NB4 (cell line): ENCODE measurements at regions not wholly inside any gene's neighbourhood (a gene's known extent, or its start where the extent isn't known, plus 50 kb on each side); places are given as distances from the start of the nearest gene placed in this dataset.

Experiments used
- MAX ChIP-seq: IDR thresholded peaks from 2 replicates; pipeline ENCODE4 v1.6.1; 2011; ENCODE audit warnings: low read depth, low read length
- MYC ChIP-seq: IDR thresholded peaks from 2 replicates; pipeline ENCODE4 v1.6.1; 2011; ENCODE audit warnings: low read depth, low read length
- POLR2A ChIP-seq: IDR thresholded peaks from 2 replicates; pipeline ENCODE4 v1.6.1; 2011; ENCODE audit warnings: mild to moderate bottlenecking; ENCODE audit not compliant: insufficient read length; ENCODE audit errors: extremely low read depth
- TF ChIP-seq, protein P1 (sequence below): IDR thresholded peaks from one replicate; pipeline ENCODE4 v1.5.1; 2012; ENCODE audit warnings: low read depth, low read length

DNA sequence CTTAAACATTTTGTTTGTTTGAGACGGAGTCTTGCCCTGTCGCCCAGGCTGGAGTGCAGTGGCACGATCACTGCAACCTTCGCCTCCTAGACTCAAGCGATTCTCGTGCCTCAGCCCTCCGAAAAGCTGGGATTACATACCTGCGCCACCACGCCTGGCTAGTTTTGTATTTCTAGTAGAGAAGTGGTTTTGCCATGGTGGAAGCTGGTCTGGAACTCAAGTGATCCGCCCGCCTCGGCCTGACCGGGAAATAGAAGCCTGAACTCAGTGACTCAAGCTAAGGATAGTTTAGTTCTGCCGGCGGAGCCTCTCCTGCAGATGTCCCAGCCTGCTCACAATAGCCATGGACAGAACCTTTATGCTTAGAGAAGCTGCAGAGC lies 53.0 kb upstream of the ZNF254 start:
- TF ChIP-seq POLR2A (no peak), MAX (no peak), MYC (no peak)
- TF ChIP-seq, protein P1, sequence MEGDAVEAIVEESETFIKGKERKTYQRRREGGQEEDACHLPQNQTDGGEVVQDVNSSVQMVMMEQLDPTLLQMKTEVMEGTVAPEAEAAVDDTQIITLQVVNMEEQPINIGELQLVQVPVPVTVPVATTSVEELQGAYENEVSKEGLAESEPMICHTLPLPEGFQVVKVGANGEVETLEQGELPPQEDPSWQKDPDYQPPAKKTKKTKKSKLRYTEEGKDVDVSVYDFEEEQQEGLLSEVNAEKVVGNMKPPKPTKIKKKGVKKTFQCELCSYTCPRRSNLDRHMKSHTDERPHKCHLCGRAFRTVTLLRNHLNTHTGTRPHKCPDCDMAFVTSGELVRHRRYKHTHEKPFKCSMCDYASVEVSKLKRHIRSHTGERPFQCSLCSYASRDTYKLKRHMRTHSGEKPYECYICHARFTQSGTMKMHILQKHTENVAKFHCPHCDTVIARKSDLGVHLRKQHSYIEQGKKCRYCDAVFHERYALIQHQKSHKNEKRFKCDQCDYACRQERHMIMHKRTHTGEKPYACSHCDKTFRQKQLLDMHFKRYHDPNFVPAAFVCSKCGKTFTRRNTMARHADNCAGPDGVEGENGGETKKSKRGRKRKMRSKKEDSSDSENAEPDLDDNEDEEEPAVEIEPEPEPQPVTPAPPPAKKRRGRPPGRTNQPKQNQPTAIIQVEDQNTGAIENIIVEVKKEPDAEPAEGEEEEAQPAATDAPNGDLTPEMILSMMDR: no peak
